ENCODE measurements at regions not wholly inside any gene's neighbourhood (a gene's known extent, or its start where the extent isn't known, plus 50 kb on each side); places are given as distances from the start of the nearest gene placed in this dataset.

DNA sequence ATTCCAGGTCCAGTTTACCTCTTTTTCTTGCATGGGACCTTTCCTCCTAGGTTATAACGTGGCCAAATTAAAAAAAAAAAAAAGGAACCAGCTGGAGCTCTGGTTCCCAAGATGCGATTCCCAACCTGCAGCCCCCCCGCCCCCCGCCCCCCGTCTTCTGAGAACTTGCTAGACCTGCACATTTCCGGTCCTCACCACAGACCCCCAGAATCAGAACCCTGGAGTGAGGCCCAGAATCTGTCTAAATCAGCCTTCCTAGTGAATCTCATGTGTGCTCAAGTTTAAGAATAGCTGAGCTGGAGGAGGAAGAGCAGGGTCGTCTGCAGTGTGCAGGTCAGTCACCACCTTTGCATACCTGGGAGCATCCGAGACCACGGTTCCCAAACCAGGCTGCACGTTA lies 144.2 kb downstream of the KLF6 start:
- no peaks in the 10 kb centered on the region for H3K36me3 ChIP-seq (ENCODE audit: control insufficient read depth, low read length)
- H4K20me1 ChIP-seq (ENCODE audit: control insufficient read depth, insufficient read depth, low read depth, low read length), result no peaks in the 10 kb centered on the region
- no peaks in the 10 kb centered on the region for H3K9me2 ChIP-seq (replicated peaks; ENCODE audit: control insufficient read depth, low read length)
- TF ChIP-seq EZH2phosphoT487 (IDR thresholded peaks at IDR 0.05; ENCODE audit: borderline replicate concordance, low read length) (no peak), CTCF (IDR thresholded peaks at IDR 0.05; ENCODE audit: low read depth, low read length, poor library complexity, severe bottlenecking) (no peak)
- no peaks in the 10 kb centered on the region for H3K4me1 ChIP-seq (ENCODE audit: control insufficient read depth, low read length)
- no peaks in the 10 kb centered on the region for H3F3A ChIP-seq (ENCODE audit: control insufficient read depth, insufficient read depth)
- H3K9me3 ChIP-seq (ENCODE audit: control insufficient read depth, insufficient read depth, low read length), result no peaks in the 10 kb centered on the region; the same call in 1 of the 2 replicates
- no peaks in the 10 kb centered on the region for H3K27me3 ChIP-seq (ENCODE audit: control insufficient read depth, low read length)
- H3K27ac ChIP-seq (ENCODE audit: low read depth, low read length), result no peak overlapping the region
- no peak overlapping the region for H3K4me2 ChIP-seq (ENCODE audit: low read length)
- no peaks in the 10 kb centered on the region for H3K79me2 ChIP-seq (ENCODE audit: control insufficient read depth, low read length)
- no peak overlapping the region for H3K4me3 ChIP-seq (ENCODE audit: low read length)

- H4K20me1 ChIP-seq (ENCODE audit: control insufficient read depth, insufficient read depth, low read depth, low read length), result no peaks in the 10 kb centered on the region
- no peaks in the 10 kb centered on the region for H3K27me3 ChIP-seq (ENCODE audit: control insufficient read depth, low read length)
- no peaks in the 10 kb centered on the region for H3K36me3 ChIP-seq (ENCODE audit: control insufficient read depth, low read length)
- no peak overlapping the region for H3K4me2 ChIP-seq (ENCODE audit: low read length)
- no peaks in the 10 kb centered on the region for H3K79me2 ChIP-seq (ENCODE audit: control insufficient read depth, low read length)
- no peak overlapping the region for H3K4me3 ChIP-seq (ENCODE audit: low read length)
- TF ChIP-seq EZH2phosphoT487 (IDR thresholded peaks at IDR 0.05; ENCODE audit: borderline replicate concordance, low read length), result no peak
- no peak for TF ChIP-seq CTCF (IDR thresholded peaks at IDR 0.05; ENCODE audit: low read depth, low read length, poor library complexity, severe bottlenecking)
- no peaks in the 10 kb centered on the region for H3K4me1 ChIP-seq (ENCODE audit: control insufficient read depth, low read length)
- H3F3A ChIP-seq (ENCODE audit: control insufficient read depth, insufficient read depth), result no peaks in the 10 kb centered on the region
- no peaks in the 10 kb centered on the region; the same call in 1 of the 2 replicates for H3K9me3 ChIP-seq (ENCODE audit: control insufficient read depth, insufficient read depth, low read length)
- no peaks in the 10 kb centered on the region for H3K9me2 ChIP-seq (replicated peaks; ENCODE audit: control insufficient read depth, low read length)
- H3K27ac ChIP-seq (ENCODE audit: low read depth, low read length), result no peak overlapping the region
Observed at GRCh38 chr10:3639546-3639945, 145.5 kb downstream of the KLF6 start.

DNA sequence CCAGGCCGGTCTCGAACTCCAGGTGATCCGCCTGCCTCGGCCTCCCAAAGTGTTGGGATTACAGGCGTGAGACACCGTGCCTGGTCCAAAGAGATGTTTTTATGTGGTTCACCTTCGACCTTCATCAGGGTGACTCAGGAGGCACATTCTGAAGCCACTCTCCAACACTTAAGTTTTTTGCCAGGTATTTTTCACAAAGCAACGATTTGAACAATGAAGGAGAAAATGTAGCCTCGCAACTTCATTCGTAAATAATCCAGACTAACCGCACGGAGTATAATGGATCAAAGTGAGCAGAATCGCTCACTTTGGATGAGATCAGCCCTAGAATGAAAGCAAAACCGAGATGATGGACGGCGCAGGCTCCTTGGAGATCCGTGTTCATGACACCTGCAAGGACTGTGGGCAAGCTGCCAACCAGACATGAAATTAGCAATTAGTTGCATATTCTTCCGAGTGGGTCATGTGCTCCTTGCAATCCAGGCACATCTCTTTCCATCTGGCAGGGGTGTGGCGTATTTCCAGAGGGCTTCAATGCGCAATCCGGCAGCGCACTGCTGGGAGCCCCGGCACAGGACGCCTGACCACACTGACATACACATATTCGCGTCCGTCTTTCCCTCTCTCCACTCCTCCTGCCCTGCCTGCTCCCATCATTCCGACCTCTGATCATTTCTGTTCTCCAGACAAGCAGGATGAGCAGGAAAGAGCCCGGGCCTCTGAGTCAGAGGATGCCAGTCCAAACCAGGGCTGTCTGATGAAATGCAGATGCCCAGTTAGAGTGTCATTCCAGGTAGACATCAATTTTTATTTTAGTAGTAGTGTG lies 148.4 kb downstream of the KLF6 start:
- no peaks in the 10 kb centered on the region for H3F3A ChIP-seq (ENCODE audit: control insufficient read depth, insufficient read depth)
- no peak overlapping the region for H3K4me2 ChIP-seq (ENCODE audit: low read length)
- H3K9me2 ChIP-seq (replicated peaks; ENCODE audit: control insufficient read depth, low read length), result no peaks in the 10 kb centered on the region
- H3K36me3 ChIP-seq (ENCODE audit: control insufficient read depth, low read length), result no peaks in the 10 kb centered on the region
- no peak for TF ChIP-seq EZH2phosphoT487 (IDR thresholded peaks at IDR 0.05; ENCODE audit: borderline replicate concordance, low read length)
- TF ChIP-seq CTCF (IDR thresholded peaks at IDR 0.05; ENCODE audit: low read depth, low read length, poor library complexity, severe bottlenecking), result no peak
- no peaks in the 10 kb centered on the region for H3K4me1 ChIP-seq (ENCODE audit: control insufficient read depth, low read length)
- no peak overlapping the region for H3K4me3 ChIP-seq (ENCODE audit: low read length)
- H3K27me3 ChIP-seq (ENCODE audit: control insufficient read depth, low read length), result no peaks in the 10 kb centered on the region
- H3K9me3 ChIP-seq (ENCODE audit: control insufficient read depth, insufficient read depth, low read length), result no peaks in the 10 kb centered on the region; the same call in 1 of the 2 replicates
- H4K20me1 ChIP-seq (ENCODE audit: control insufficient read depth, insufficient read depth, low read depth, low read length), result no peaks in the 10 kb centered on the region
- H3K27ac ChIP-seq (ENCODE audit: low read depth, low read length), result no peak overlapping the region
- H3K79me2 ChIP-seq (ENCODE audit: control insufficient read depth, low read length), result no peaks in the 10 kb centered on the region
